HG03159 (cell line): ENCODE measurements at regions not wholly inside any gene's neighbourhood (a gene's known extent, or its start where the extent isn't known, plus 50 kb on each side); places are given as distances from the start of the nearest gene placed in this dataset.
"Not testable (repeated sequence)": the region's sequence is repeated elsewhere in the genome, so short reads cannot be mapped to it uniquely, and the experiment has no call there.

Source experiments
- ATAC-seq: cut with Tn5 transposase; IDR thresholded peaks from one replicate; pipeline ENCODE4 v1.9.1; 2021; ENCODE audit warnings: mild to moderate bottlenecking, moderate library complexity; ENCODE audit not compliant: unreplicated experiment

- ATAC-seq, result no peak
Observed at GRCh38 chr6:12474167-12475140, 184.3 kb downstream of the EDN1 start.

- no peak for ATAC-seq
Observed at GRCh38 chr6:12476484-12476883, 186.3 kb downstream of the EDN1 start.

GRCh38 chr6:12477616-12478015 is 187.5 kb downstream of the EDN1 start:
- ATAC-seq, result no peak

GRCh38 chr6:12478921-12479320 is 188.8 kb downstream of the EDN1 start:
- ATAC-seq, result no peak

GRCh38 chr6:12479451-12479850 is 189.3 kb downstream of the EDN1 start:
- ATAC-seq, result no peak

GRCh38 chr6:12479881-12480280 is 189.7 kb downstream of the EDN1 start:
- ATAC-seq, result no peak

GRCh38 chr6:12480379-12480778 is 190.2 kb downstream of the EDN1 start:
- ATAC-seq, result no peak

GRCh38 chr6:12481292-12481691 is 191.1 kb downstream of the EDN1 start:
- no peak for ATAC-seq

GRCh38 chr6:12481850-12482249 is 191.7 kb downstream of the EDN1 start:
- ATAC-seq, result no peak

- no peak for ATAC-seq
Observed at GRCh38 chr6:12482386-12483375, 192.5 kb downstream of the EDN1 start.

- peak; percentile 86 for ATAC-seq
Observed at GRCh38 chr6:12483712-12484111, 193.6 kb downstream of the EDN1 start.

- ATAC-seq, result no peak
Observed at GRCh38 chr6:12484519-12484918, 194.4 kb downstream of the EDN1 start.

GRCh38 chr6:12485226-12485764 is 195.1 kb downstream of the EDN1 start:
- no peak for ATAC-seq

- ATAC-seq, result no peak
Observed at GRCh38 chr6:12485837-12486236, 195.7 kb downstream of the EDN1 start.

- ATAC-seq, result no peak
Observed at GRCh38 chr6:12490351-12490903, 200.3 kb downstream of the EDN1 start.

GRCh38 chr6:12490904-12491571 is 200.9 kb downstream of the EDN1 start:
- ATAC-seq, result no peak

GRCh38 chr6:12492929-12493328 is 202.8 kb downstream of the EDN1 start:
- ATAC-seq, result not testable (repeated sequence)

- no peak for ATAC-seq
Observed at GRCh38 chr6:12493446-12493845, 203.3 kb downstream of the EDN1 start.

GRCh38 chr6:12494161-12494560 is 204.0 kb downstream of the EDN1 start:
- no peak for ATAC-seq

- no peak for ATAC-seq
Observed at GRCh38 chr6:12501990-12502389, 211.8 kb downstream of the EDN1 start.
